ENCODE measurements at regions not wholly inside any gene's neighbourhood (a gene's known extent, or its start where the extent isn't known, plus 50 kb on each side); places are given as distances from the start of the nearest gene placed in this dataset.

GRCh38 chr14:98982986-98983385 lies 289.0 kb downstream of the BCL11B start:
- Histone ChIP-seq H3K4me1 (no peaks in the 10 kb centered on the region), H3K9me3 (replicated peaks) (no peaks in the 10 kb centered on the region), H3K27me3 (no peaks in the 10 kb centered on the region), H3K27ac (no peak overlapping the region), H3K36me3 (no peaks in the 10 kb centered on the region), H3K4me3 (no peak overlapping the region)
- no peak for DNase-seq

- no peak for DNase-seq
- no peak overlapping the region for H3K27ac ChIP-seq
- no peaks in the 10 kb centered on the region for H3K9me3 ChIP-seq (replicated peaks)
- H3K4me1 ChIP-seq, result no peaks in the 10 kb centered on the region
- no peaks in the 10 kb centered on the region for H3K27me3 ChIP-seq
- no peaks in the 10 kb centered on the region for H3K36me3 ChIP-seq
- H3K4me3 ChIP-seq, result no peak overlapping the region
These were observed 287.8 kb downstream of the BCL11B start for GRCh38 chr14:98984027-98984718.

GRCh38 chr14:98984719-98985041 lies 287.3 kb downstream of the BCL11B start:
- Histone ChIP-seq H3K4me1 (no peaks in the 10 kb centered on the region), H3K4me3 (no peak overlapping the region), H3K36me3 (no peaks in the 10 kb centered on the region), H3K27me3 (no peaks in the 10 kb centered on the region), H3K9me3 (replicated peaks) (no peaks in the 10 kb centered on the region), H3K27ac (no peak overlapping the region)
- DNase-seq, result no peak

- no peak for DNase-seq
- H3K27ac ChIP-seq, result no peak overlapping the region
These were observed 278.2 kb downstream of the BCL11B start for GRCh38 chr14:98993818-98994217.

GRCh38 chr14:98994561-98994960 lies 277.4 kb downstream of the BCL11B start:
- Histone ChIP-seq H3K27me3 (no peaks in the 10 kb centered on the region), H3K36me3 (no peaks in the 10 kb centered on the region), H3K4me1 (no peaks in the 10 kb centered on the region), H3K9me3 (replicated peaks) (no peaks in the 10 kb centered on the region), H3K4me3 (no peak overlapping the region), H3K27ac (no peak overlapping the region)
- no peak for DNase-seq

More at GRCh38 chr14:98993818-98994217, 278.2 kb downstream of the BCL11B start:
- Histone ChIP-seq H3K4me3 (no peak overlapping the region), H3K4me1 (no peaks in the 10 kb centered on the region), H3K36me3 (no peaks in the 10 kb centered on the region), H3K9me3 (replicated peaks) (no peaks in the 10 kb centered on the region), H3K27me3 (no peaks in the 10 kb centered on the region)

GRCh38 chr14:98997526-98998205 lies 274.3 kb downstream of the BCL11B start:
- Histone ChIP-seq H3K27ac (no peak overlapping the region), H3K36me3 (no peaks in the 10 kb centered on the region), H3K9me3 (replicated peaks) (no peaks in the 10 kb centered on the region), H3K27me3 (no peaks in the 10 kb centered on the region), H3K4me3 (no peak overlapping the region), H3K4me1 (no peaks in the 10 kb centered on the region)
- no peak for DNase-seq

GRCh38 chr14:98999345-98999744 lies 272.7 kb downstream of the BCL11B start:
- H3K9me3 ChIP-seq (replicated peaks), result no peaks in the 10 kb centered on the region
- H3K27me3 ChIP-seq, result no peaks in the 10 kb centered on the region
- no peaks in the 10 kb centered on the region for H3K36me3 ChIP-seq
- DNase-seq, result no peak
- no peak overlapping the region for H3K4me3 ChIP-seq
- no peaks in the 10 kb centered on the region for H3K4me1 ChIP-seq
- no peak overlapping the region for H3K27ac ChIP-seq

GRCh38 chr14:98999901-99000300 lies 272.1 kb downstream of the BCL11B start:
- no peak for DNase-seq
- Histone ChIP-seq H3K27me3 (no peaks in the 10 kb centered on the region), H3K36me3 (no peaks in the 10 kb centered on the region), H3K9me3 (replicated peaks) (no peaks in the 10 kb centered on the region), H3K4me3 (no peak overlapping the region), H3K4me1 (no peaks in the 10 kb centered on the region), H3K27ac (no peak overlapping the region)

GRCh38 chr14:99001241-99001640 lies 270.8 kb downstream of the BCL11B start:
- no peaks in the 10 kb centered on the region for H3K4me1 ChIP-seq
- H3K27ac ChIP-seq, result no peak overlapping the region
- H3K4me3 ChIP-seq, result no peak overlapping the region
- DNase-seq, result no peak
- H3K9me3 ChIP-seq (replicated peaks), result no peaks in the 10 kb centered on the region
- no peaks in the 10 kb centered on the region for H3K36me3 ChIP-seq
- H3K27me3 ChIP-seq, result no peaks in the 10 kb centered on the region

GRCh38 chr14:99003646-99004045 lies 268.4 kb downstream of the BCL11B start:
- Histone ChIP-seq H3K27me3 (no peaks in the 10 kb centered on the region), H3K36me3 (no peaks in the 10 kb centered on the region), H3K9me3 (replicated peaks) (no peaks in the 10 kb centered on the region), H3K4me3 (no peak overlapping the region), H3K27ac (no peak overlapping the region), H3K4me1 (no peaks in the 10 kb centered on the region)
- no peak for DNase-seq

- no peak for DNase-seq
- Histone ChIP-seq H3K36me3 (no peaks in the 10 kb centered on the region), H3K4me1 (no peaks in the 10 kb centered on the region), H3K4me3 (no peak overlapping the region), H3K9me3 (replicated peaks) (no peaks in the 10 kb centered on the region), H3K27me3 (no peaks in the 10 kb centered on the region), H3K27ac (no peak overlapping the region)
These were observed 267.9 kb downstream of the BCL11B start for GRCh38 chr14:99004112-99004511.

- Histone ChIP-seq H3K4me3 (no peak overlapping the region), H3K27me3 (no peaks in the 10 kb centered on the region), H3K4me1 (no peaks in the 10 kb centered on the region), H3K9me3 (replicated peaks) (no peaks in the 10 kb centered on the region), H3K36me3 (no peaks in the 10 kb centered on the region), H3K27ac (no peak overlapping the region)
- DNase-seq, result no peak
These were observed 265.7 kb downstream of the BCL11B start for GRCh38 chr14:99006276-99006675.

- DNase-seq, result no peak
- H3K9me3 ChIP-seq (replicated peaks), result no peaks in the 10 kb centered on the region
- no peaks in the 10 kb centered on the region for H3K36me3 ChIP-seq
- H3K4me1 ChIP-seq, result no peaks in the 10 kb centered on the region
- no peaks in the 10 kb centered on the region for H3K27me3 ChIP-seq
- H3K27ac ChIP-seq, result no peak overlapping the region
- H3K4me3 ChIP-seq, result no peak overlapping the region
These were observed 264.2 kb downstream of the BCL11B start for GRCh38 chr14:99007795-99008194.

- no peak overlapping the region for H3K27ac ChIP-seq
- no peak overlapping the region for H3K4me3 ChIP-seq
- no peaks in the 10 kb centered on the region for H3K9me3 ChIP-seq (replicated peaks)
- H3K4me1 ChIP-seq, result no peaks in the 10 kb centered on the region
- H3K36me3 ChIP-seq, result no peaks in the 10 kb centered on the region
- H3K27me3 ChIP-seq, result no peaks in the 10 kb centered on the region
- no peak for DNase-seq
These were observed 262.1 kb downstream of the BCL11B start for GRCh38 chr14:99009871-99010270.

- H3K4me3 ChIP-seq, result no peak overlapping the region
- no peak overlapping the region for H3K27ac ChIP-seq
- H3K27me3 ChIP-seq, result no peaks in the 10 kb centered on the region
- H3K36me3 ChIP-seq, result no peaks in the 10 kb centered on the region
- no peaks in the 10 kb centered on the region for H3K4me1 ChIP-seq
- H3K9me3 ChIP-seq (replicated peaks), result no peaks in the 10 kb centered on the region
- no peak for DNase-seq
These were observed 260.6 kb downstream of the BCL11B start for GRCh38 chr14:99011385-99011784.

GRCh38 chr14:99012703-99013102 lies 259.3 kb downstream of the BCL11B start:
- Histone ChIP-seq H3K4me3 (no peak overlapping the region), H3K27me3 (no peaks in the 10 kb centered on the region), H3K4me1 (no peaks in the 10 kb centered on the region), H3K27ac (no peak overlapping the region), H3K9me3 (replicated peaks) (no peaks in the 10 kb centered on the region), H3K36me3 (no peaks in the 10 kb centered on the region)
- DNase-seq, result no peak
